Adrenal gland (tissue), 5 donors: ENCODE measurements at regions not wholly inside any gene's neighbourhood (a gene's known extent, or its start where the extent isn't known, plus 50 kb on each side); places are given as distances from the start of the nearest gene placed in this dataset.

Source experiments
- CTCF ChIP-seq, 6 experiments: fragments of 450-650 bp in 4 of 6; fragments of 200-600 bp in 2 of 6; sonication (generic) in 1 of 6; IDR thresholded peaks; 1 replicate in 5 of 6; 2 replicates in 1 of 6; pipeline versions ENCODE4 v1.5.1 to v1.8.0; 2016 to 2021; ENCODE audit warnings: antibody characterized with exemption in 6 of 6, mild to moderate bottlenecking in 2 of 6, moderate library complexity in 1 of 6
- POLR2A ChIP-seq, 2 donors: fragments of 450-650 bp; IDR thresholded peaks; one replicate each; pipeline ENCODE4 v1.6.1; 2017; ENCODE audit warnings: antibody characterized with exemption in 2 of 2, mild to moderate bottlenecking in 2 of 2, moderate library complexity in 1 of 2
- donor health status: DM: no; HTN: no; CAD: no.

- TF ChIP-seq CTCF (IDR thresholded peaks at IDR 0.05): no peak
- TF ChIP-seq POLR2A (IDR thresholded peaks at IDR 0.05): no peak
These were observed 142.8 kb downstream of the RASEF start for GRCh38 chr9:82920154-82920553.
